Stimulated activated CD4-positive, alpha-beta T cell treated with anti-CD3 and anti-CD28 coated beads, Interleukin-2, amount 100 ng/mL, for 48 hours (primary cell): ENCODE measurements at regions not wholly inside any gene's neighbourhood (a gene's known extent, or its start where the extent isn't known, plus 50 kb on each side); places are given as distances from the start of the nearest gene placed in this dataset.
"Not testable (repeated sequence)": the region's sequence is repeated elsewhere in the genome, so short reads cannot be mapped to it uniquely, and the experiment has no call there.

Source experiments
- DNase-seq, 2 donors: peaks; one replicate each; pipeline ENCODE4 v3.0.0-alpha.2; 2020

GRCh38 chr13:50396001-50396400 is 380.8 kb downstream of the KCNRG start:
- DNase-seq, result no peak

- not testable (repeated sequence) for DNase-seq
These were observed 381.4 kb downstream of the KCNRG start for GRCh38 chr13:50396618-50397017.

DNA sequence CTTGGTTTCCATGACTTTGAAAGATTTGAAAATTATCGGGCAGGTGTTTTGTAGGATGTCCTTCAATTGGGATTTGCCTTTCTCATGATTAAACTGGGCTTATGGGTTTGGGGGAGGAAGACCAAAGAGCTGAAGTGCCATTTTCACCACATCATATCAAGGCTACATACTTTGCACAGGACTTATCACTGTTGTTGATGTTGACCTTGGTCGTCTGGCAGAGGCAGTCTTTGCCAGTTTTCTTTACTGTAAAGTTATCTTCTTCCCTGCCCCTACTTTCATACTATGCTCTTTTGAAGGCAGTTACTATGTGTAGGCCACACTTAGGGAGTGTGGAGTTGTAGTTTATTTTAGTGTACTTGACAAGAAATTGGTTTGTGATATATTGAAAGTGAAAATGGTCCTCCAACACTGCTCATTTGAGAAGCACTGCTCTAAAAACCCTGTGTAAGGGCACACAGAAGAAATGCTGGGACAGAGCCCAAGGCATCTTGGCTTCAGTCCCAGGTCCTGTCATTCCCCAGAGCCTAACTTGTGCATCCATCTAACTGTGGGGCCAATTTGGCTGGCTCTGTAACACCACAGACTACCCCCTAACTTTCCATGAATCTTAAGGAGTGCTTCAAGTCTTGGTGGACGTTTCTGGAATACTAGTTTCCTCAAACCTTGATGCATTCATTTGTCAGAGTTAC is 384.9 kb downstream of the KCNRG start:
- no peak for DNase-seq

DNA sequence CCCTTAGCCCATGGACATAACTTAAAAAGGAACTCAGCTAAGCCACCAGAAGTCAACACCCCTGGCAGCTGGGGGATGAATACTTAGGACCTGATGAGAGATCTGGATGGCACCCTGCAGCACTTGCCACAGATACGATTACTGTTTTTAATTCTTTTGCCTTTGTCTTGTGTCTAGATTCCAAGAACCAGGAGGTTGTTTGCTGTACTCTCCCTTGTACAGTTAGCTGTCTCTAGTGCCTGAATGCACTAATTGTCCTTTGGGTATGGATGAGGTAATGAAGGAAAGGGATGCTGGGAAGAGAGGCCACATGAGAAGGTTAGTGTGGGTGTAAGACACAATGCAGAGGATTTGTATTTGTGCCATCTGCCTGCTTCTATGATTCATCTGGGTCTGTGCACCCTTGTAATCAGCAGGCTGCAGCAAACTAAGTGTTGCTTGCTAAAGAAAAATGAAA is 385.8 kb downstream of the KCNRG start:
- no peak for DNase-seq

DNA sequence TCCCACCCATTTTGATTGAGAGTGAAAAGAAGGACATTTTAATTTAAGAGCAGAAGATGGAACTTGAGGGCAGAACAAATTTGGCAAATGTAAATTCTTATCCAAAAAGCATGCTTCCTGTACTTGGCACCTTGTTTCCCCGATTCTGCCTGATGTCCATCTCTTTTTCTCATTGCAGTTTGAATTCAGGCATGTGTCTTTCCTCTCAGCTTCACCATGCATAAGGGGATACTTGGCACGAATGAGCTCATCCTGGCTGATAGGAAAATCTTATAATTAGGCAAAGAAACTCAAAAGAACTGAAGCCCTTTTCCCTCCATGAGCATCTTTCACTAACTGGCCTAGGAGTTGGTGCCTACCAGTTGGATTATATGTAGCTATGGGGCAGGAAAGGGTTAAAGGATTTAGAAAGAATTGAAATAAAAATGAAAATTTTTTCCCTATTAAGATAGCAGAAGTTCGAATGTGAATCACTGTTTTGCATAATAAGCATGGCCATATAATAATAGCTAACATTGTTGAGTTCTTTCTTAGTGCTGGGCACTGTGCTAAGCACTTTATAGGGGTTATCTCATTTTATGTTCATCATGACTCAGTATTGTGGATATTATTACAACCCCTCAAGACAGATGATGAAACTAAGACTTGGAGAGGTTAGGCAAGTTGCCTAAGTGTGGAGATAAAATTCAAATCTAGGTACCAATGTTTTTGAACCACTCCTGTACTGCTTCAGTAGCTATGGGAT is 386.6 kb downstream of the KCNRG start:
- DNase-seq, result no peak

- DNase-seq, result no peak
These were observed 388.1 kb downstream of the KCNRG start for GRCh38 chr13:50403311-50403710.

GRCh38 chr13:50404116-50404515 is 388.9 kb downstream of the KCNRG start:
- no peak for DNase-seq

- no peak for DNase-seq
These were observed 389.5 kb downstream of the KCNRG start for GRCh38 chr13:50404769-50405168.

GRCh38 chr13:50406831-50407230 is 391.6 kb downstream of the KCNRG start:
- no peak for DNase-seq

DNA sequence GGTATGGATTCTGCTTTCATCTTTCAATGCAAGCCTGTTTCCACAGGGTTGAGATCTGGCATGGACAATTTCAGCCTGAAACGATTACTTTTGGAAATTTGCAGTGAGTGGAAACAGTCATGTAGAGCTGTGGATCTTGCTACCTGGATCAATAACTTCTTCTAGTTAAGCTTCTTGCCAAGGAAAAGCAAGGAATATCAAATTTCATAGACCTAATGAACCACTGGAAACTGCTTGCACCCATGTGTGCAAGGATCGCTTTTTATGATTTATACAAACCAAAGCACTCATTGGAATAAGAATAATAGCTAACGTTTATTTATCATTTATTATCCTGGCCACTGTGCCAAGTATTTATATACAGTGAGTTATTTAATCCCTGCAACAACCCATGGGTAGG is 392.8 kb downstream of the KCNRG start:
- DNase-seq, result no peak

- no peak for DNase-seq
These were observed 394.0 kb downstream of the KCNRG start for GRCh38 chr13:50409220-50409619.

DNA sequence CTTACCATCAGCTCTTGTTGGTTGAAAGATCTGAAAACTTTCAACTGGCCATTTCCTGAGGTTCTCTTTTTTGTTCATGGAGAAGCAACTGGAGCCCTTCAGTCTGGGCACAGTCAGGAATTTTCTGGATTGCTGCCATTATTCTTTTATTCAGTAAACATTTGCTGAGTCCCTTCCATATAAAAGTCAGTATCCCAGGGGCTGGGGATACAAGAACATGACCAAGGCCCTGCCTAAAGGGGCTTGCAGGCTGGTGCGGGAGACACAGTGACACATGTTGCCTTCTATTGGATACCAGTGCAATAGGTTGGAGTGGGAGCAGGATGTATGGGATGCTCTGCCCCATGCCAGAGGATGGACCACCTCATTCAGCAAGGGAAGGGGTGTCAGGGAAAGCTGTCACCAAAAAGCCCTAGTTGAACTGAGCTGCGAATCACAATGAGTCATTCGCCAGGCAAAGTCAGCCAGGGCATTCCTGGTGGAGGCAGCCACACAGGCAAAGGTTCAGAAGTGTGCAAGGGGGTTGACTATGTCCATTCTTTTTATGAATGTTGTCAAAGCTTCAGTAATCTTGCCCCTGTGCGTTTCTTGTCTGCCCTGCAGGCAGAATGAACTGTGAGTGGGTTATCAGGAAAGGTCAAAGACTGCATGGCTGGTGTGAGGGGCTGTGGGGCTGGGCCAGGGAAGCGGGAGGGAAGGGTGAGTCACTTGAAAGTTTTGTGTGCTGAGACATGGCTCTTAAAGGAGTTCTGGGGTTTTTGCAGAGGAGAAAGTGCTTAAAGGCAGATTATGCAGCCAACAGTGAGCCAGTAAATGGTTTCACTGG is 395.9 kb downstream of the KCNRG start:
- no peak for DNase-seq

DNA sequence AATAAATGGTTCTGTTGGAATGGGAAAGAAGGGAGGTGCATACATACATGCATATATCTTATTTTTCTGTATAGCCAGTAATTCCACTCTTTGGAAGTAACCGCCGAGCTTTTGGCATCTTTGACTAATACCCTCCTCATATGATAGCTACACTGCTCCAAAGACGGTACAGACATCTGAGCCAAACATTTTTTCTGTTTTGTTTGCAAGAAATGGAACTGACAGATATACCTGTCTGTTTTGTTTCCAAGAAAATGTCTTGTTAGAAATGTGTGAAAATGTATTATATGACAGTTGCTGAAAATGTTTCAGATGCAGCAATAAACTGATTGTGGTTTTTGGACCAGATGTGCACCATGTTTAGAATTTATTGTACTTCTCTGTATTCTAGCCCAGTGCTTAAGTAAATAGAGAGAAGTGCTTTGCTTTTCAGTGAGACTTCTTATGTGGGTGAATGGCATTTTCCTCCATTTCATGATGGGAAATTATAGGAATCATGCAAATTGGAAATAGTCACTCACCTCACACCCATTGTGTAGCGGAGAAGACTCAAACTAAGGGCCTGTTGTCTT is 396.9 kb downstream of the KCNRG start:
- DNase-seq, result no peak

DNA sequence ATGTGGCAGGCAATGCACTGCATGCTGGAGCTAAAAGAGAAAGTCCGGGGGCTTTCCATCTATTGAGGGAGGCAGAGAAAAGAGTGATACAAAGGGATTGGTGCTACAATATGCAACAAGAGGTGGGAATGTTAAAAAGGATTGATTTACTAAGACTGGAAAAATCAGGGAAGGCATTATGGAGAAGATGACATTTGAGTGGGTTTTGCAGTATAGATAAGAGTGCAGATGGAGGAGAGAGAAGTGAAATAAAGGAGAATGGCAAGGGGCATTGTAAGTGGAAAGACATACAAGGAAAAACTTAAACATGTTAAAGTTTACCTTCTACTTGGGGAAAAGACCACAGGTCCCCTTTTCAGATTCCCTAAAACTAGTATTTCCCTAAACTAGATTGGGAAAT is 399.4 kb downstream of the KCNRG start:
- no peak for DNase-seq

- no peak for DNase-seq
These were observed 400.2 kb downstream of the KCNRG start for GRCh38 chr13:50415428-50415827.

DNA sequence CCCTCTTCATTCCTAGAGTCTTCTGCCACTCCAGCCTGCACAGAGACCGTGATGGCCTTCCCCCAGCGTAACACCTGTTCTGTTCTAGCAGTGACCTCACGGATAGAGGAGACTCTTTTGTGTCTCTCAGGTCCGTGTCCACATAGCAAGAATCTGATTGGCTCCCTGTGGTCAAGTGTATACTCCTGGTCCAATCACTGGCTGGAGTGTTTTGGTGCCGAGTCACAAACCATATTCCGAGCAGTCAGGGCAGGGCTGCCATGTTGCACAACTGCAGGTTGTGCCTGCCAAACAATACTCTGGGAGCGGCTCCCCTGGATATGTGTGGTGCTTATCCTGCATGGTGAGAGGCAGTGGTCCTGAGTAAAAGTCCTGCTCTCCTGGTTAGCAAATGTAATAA is 402.4 kb downstream of the KCNRG start:
- DNase-seq, result no peak

DNA sequence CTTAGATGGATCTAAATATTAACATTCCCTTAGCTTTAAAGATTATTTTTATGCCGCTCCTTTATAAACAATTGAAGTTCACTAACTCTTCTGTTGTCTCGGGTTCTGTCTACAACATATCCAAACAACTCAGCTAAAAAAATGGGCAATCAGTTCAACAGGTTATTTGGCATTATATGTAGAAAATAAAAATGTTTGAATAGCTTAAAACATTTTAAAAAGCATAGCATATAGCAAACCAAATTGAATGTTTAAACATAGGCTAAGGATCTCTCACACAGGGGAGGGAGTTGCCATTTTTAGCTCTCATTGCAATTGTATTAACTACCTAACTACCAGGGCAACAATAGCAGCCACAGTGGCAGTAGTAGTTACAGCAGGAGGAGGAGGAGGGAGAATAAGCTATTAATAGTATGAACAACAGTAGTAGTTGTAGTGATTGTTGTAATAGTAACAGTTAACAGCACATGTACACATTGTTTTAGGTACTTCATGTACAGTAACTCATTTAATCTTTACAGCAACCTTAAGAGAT is 404.2 kb downstream of the KCNRG start:
- no peak for DNase-seq

GRCh38 chr13:50419896-50420295 is 404.7 kb downstream of the KCNRG start:
- DNase-seq, result no peak

GRCh38 chr13:50420718-50421472 is 405.7 kb downstream of the KCNRG start:
- no peak for DNase-seq

GRCh38 chr13:50421473-50422130 is 406.4 kb downstream of the KCNRG start:
- DNase-seq, result no peak
